ENCODE measurements at regions not wholly inside any gene's neighbourhood (a gene's known extent, or its start where the extent isn't known, plus 50 kb on each side); places are given as distances from the start of the nearest gene placed in this dataset.

DNA sequence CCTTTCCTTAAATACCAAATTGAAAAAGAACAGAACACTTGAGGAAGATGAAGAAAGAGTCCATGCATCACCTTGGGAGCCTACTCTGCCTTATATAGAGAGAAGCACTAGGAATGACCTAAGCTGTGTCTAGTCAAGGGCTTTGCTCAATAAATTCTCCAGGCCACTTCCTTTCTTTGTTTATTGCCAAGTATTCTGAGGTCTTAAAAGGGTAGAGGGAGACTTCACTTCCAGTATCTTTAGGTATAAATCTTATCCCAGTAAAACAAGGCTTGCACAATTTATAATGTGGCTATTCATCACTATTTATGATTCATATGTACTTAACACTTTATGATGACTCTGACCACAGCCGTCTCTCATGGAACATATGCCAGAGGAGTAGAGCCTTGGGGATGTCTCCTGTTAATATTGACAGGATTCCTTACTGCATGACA, 85.1 kb upstream of the ARHGAP5 start:
- peak in 1 of 4 donors; percentile 49 for DNase-seq (ENCODE audit: low read depth in 4 of 4, low spot score in 3 of 4)

- DNase-seq (ENCODE audit: low read depth in 4 of 4, low spot score in 3 of 4) = no peak
Observed at GRCh38 chr14:31993521-31993951, 83.6 kb upstream of the ARHGAP5 start.

- DNase-seq (ENCODE audit: low read depth in 4 of 4, low spot score in 3 of 4) = no peak
Observed at GRCh38 chr14:31994391-31995033, 82.6 kb upstream of the ARHGAP5 start.

GRCh38 chr14:32003585-32003984, 73.5 kb upstream of the ARHGAP5 start:
- DNase-seq (ENCODE audit: low read depth in 4 of 4, low spot score in 3 of 4) = no peak

- no peak for DNase-seq (ENCODE audit: low read depth in 4 of 4, low spot score in 3 of 4)
Observed at GRCh38 chr14:32004300-32004699, 72.8 kb upstream of the ARHGAP5 start.

- no peak for DNase-seq (ENCODE audit: low read depth in 4 of 4, low spot score in 3 of 4)
Observed at GRCh38 chr14:32005628-32006027, 71.5 kb upstream of the ARHGAP5 start.

DNA sequence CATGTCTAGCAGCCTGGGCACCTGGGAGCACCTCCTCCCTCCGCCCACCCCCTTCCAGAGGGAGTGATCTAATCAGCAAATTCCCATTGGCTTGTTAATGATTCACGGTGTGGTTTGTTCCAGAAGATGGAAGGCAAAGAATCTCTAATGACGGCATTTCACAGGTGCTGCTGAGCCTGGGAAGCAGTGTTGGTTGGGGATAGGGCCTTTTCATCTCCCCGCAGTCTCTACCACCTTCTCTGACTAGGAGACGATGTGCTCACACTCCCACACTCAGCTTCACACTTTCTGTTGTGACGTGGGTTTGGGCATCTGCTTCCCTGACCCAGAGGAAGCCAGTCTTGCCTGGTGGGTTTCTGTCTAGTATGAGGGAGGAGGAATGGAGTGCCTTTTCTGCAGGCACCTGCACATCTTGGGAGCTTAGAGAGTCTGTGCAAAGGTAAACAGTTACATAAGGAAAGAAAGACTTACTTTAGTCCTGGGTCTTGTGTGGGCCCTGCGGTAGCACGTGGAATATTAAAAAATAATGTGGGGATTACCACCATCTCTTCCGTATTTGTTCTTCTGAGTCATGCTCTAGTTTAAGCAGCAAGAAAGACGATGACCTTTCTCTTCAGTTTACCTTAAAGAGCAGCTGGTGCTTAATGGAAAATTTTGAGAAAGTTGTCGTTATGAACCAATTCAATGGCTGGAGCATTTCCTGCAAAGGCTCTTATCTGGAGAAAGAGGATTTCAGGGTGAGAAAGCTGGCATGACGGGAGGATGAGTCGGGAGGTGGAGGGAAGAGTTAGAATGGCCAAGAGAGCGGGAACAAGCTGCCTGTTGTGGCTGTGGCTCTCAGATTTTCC, 70.6 kb upstream of the ARHGAP5 start:
- no peak for DNase-seq (ENCODE audit: low read depth in 4 of 4, low spot score in 3 of 4)

DNA sequence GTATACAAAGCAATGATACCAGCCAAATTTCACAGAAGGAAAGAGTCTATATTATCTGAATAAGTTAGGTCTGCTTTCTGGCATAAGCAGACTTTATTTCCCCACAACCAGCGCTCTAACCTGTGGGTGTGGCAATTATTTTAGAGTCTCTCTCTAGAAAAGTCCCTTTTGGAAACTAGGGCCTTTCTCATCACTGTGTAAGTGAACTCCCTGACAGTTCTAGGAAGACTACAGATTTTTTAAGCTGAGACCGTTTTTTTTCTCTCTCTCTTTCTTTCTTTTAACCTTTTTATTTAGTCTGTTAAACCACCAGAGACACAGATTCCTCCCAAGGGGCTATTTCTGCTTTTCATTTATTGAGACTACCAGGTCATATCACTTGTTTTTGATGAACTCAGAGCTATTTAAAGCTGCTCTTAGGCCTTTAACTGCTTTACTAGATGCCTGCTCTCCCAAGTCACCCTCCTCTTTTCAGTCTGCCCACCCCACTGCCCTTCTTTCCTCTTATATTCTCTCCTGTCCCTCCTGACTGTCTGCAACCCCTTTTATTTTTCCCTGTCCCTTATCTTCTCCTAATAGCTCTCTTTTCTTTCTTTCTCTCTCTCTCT, 69.2 kb upstream of the ARHGAP5 start:
- no peak for DNase-seq (ENCODE audit: low read depth in 4 of 4, low spot score in 3 of 4)

DNA sequence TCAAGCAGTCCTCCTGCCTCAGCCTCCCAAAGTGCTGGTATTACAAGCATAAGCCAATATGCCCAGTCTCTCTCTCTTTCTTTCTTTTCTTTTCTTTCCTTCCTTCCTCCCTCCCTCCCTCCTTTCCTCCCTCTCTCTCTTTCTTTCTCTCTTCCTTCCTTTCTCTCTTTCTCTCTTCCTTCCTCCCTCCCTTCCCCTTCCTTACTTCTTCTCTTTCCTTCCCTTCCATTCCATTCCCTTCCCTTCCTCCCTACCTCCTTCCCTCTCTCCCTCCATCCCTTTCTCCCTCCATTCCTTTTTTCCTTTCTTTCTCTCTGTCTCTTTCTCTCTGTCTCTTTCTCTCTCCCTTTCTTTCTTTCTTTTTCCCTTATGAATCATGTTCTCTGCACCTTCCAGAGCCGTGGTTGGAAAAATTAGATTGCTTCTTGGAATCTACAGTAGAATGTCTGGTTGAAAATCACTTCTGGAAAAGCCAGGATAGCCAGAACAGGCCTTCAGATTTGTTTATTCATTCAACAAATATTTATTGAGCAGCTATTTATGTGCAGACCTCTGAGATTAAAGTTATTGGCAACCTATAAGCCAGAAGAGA, 68.4 kb upstream of the ARHGAP5 start:
- no peak for DNase-seq (ENCODE audit: low read depth in 4 of 4, low spot score in 3 of 4)

GRCh38 chr14:32009221-32009975, 67.7 kb upstream of the ARHGAP5 start:
- no peak for DNase-seq (ENCODE audit: low read depth in 4 of 4, low spot score in 3 of 4)

DNA sequence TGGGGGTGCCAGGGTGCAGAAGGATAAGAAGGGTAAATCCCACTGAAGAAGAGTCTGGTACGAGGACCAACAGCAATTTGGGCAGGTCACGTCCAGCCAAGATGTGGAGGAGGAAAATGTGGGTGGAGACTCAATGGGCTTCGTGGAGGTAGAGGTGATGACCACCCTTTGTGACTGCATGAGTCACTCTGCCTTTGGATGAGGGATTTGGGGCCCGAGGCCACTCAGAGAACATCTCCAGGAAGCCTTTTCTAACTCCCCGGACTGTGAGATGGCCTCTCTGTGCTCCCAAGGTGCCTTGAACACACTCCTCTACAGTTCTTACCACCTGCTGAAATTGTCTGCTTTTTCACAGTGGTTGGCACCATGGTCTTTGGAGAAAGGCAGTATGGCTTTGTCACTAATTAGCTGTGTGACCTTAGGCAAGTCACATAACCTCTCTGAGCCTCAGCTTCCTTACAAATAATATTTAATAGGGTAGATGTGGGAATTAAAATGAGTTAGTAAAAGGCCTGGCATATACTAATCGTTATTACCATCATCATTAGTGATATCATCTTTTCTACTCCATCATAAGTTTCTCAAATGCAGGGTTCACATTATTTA, 67.0 kb upstream of the ARHGAP5 start:
- no peak for DNase-seq (ENCODE audit: low read depth in 4 of 4, low spot score in 3 of 4)

GRCh38 chr14:32010604-32011125, 66.4 kb upstream of the ARHGAP5 start:
- DNase-seq (ENCODE audit: low read depth in 4 of 4, low spot score in 3 of 4) = no peak

GRCh38 chr14:32011225-32011624, 65.9 kb upstream of the ARHGAP5 start:
- no peak for DNase-seq (ENCODE audit: low read depth in 4 of 4, low spot score in 3 of 4)

GRCh38 chr14:32012062-32012461, 65.0 kb upstream of the ARHGAP5 start:
- DNase-seq (ENCODE audit: low read depth in 4 of 4, low spot score in 3 of 4) = no peak

DNA sequence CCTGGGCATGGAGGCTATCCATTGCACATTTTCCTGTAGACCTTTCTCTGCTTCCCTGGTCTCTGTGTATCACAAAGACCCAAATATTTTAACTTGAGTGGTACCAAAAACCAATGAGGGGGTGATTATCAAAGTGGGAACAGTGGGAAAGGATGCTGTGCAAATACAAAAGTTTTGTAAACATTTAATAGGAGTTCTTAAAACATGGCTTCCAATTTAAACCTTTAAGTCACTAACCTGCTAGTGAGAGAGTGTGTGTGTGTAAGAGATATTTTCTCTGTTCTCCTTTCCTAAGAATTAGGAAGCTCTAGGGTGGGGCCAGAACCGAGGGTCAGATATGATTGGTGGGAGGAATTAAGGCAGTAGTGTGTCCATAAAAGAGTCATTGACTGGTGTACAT, 64.5 kb upstream of the ARHGAP5 start:
- no peak for DNase-seq (ENCODE audit: low read depth in 4 of 4, low spot score in 3 of 4)

- DNase-seq (ENCODE audit: low read depth in 4 of 4, low spot score in 3 of 4) = no peak
Observed at GRCh38 chr14:32013083-32013482, 64.0 kb upstream of the ARHGAP5 start.

- no peak for DNase-seq (ENCODE audit: low read depth in 4 of 4, low spot score in 3 of 4)
Observed at GRCh38 chr14:32014057-32014456, 63.0 kb upstream of the ARHGAP5 start.

GRCh38 chr14:32014498-32014897, 62.6 kb upstream of the ARHGAP5 start:
- no peak for DNase-seq (ENCODE audit: low read depth in 4 of 4, low spot score in 3 of 4)

GRCh38 chr14:32015166-32015565, 61.9 kb upstream of the ARHGAP5 start:
- no peak for DNase-seq (ENCODE audit: low read depth in 4 of 4, low spot score in 3 of 4)

GRCh38 chr14:32017587-32017986, 59.5 kb upstream of the ARHGAP5 start:
- DNase-seq (ENCODE audit: low read depth in 4 of 4, low spot score in 3 of 4) = no peak

Data from right renal pelvis (tissue), 4 donors.